ENCODE measurements at regions not wholly inside any gene's neighbourhood (a gene's known extent, or its start where the extent isn't known, plus 50 kb on each side); places are given as distances from the start of the nearest gene placed in this dataset.

DNA sequence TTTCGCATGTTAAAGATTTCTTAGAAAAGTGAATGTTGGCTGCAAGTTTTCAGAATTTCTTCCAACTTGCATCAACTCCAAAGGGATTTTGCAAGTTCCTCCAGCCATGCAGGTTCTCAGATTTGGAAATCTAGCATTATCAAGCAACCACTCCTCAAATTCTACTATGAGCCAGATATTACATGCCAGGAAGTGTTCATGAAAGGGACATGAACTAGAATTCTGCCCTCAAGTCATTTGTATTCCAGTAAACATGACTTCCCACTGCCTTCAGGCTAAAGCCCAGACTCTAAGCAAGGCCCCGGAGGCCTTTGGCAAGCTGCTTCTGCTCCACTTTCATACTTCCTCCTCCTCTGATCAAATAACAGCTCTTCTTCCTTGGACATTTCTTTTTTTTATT is 111.3 kb upstream of the PAPPA start:
- no peak overlapping the region for H3K4me3 ChIP-seq (ENCODE audit: low read depth, low read length)
- TF ChIP-seq, protein P1, sequence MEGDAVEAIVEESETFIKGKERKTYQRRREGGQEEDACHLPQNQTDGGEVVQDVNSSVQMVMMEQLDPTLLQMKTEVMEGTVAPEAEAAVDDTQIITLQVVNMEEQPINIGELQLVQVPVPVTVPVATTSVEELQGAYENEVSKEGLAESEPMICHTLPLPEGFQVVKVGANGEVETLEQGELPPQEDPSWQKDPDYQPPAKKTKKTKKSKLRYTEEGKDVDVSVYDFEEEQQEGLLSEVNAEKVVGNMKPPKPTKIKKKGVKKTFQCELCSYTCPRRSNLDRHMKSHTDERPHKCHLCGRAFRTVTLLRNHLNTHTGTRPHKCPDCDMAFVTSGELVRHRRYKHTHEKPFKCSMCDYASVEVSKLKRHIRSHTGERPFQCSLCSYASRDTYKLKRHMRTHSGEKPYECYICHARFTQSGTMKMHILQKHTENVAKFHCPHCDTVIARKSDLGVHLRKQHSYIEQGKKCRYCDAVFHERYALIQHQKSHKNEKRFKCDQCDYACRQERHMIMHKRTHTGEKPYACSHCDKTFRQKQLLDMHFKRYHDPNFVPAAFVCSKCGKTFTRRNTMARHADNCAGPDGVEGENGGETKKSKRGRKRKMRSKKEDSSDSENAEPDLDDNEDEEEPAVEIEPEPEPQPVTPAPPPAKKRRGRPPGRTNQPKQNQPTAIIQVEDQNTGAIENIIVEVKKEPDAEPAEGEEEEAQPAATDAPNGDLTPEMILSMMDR (conservative IDR thresholded peaks at IDR 0.05; ENCODE audit: low read depth, low read length): no peak
- DNase-seq (ENCODE audit: low read depth): no peak

DNA sequence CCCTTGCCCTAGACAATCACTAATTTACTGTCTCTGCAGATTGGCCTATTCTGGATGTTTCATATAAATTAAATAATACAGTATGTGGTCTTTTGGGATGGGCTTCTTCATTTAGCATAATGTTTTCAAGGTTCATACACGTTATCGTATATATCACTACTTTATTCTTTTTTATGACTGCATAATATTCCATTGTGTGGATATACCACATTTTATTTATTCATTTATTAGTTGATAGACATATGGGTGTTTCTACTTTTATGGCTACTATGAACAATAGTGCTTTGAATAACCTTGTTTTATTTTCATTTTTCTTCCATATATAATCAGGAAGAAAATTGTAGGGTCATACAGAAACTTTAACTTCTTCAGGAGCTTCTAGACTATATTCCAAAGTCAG is 108.5 kb upstream of the PAPPA start:
- no peak for DNase-seq (ENCODE audit: low read depth)
- TF ChIP-seq, protein P1 (conservative IDR thresholded peaks at IDR 0.05; ENCODE audit: low read depth, low read length): no peak
- no peak overlapping the region for H3K4me3 ChIP-seq (ENCODE audit: low read depth, low read length)

DNA sequence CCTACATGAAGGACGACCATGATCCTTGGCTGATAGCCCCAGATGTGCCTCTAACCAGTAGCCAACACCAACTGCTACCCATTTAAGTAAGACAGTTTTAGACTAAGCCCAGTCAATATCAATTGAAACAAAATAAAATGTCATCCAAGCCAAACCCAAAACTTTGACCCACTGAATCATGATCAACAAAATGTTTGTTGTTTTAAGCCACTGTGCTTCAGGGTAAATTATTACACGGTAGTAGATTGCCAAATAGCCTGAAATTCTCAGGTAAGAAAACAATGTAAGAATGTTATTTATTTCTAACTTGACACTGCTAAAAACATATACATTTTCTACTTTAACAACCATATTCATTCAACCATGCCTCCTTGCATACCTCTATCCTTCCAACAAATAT is 105.5 kb upstream of the PAPPA start:
- no peak overlapping the region for H3K4me3 ChIP-seq (ENCODE audit: low read depth, low read length)
- DNase-seq (ENCODE audit: low read depth): no peak
- TF ChIP-seq, protein P1 (conservative IDR thresholded peaks at IDR 0.05; ENCODE audit: low read depth, low read length): no peak

DNA sequence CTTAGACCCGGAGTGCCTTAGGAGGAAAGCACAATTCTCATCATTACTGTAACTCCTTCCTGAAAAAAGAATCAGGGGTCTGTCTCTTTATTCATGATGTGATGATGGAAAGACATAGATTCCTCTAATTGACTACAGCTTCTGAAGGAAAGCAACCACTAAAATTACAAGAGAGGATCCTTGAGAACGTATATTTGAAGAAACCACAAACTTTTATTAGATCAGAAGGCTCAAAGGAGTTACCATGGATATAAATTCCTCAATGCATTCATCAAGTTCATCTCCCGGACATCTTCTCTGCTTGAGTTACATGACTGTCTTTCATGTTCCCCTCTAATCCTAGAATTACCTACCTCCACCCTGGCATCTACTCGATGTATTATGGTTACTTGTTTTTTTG is 104.1 kb upstream of the PAPPA start:
- TF ChIP-seq, protein P1 (conservative IDR thresholded peaks at IDR 0.05; ENCODE audit: low read depth, low read length): no peak

DNA sequence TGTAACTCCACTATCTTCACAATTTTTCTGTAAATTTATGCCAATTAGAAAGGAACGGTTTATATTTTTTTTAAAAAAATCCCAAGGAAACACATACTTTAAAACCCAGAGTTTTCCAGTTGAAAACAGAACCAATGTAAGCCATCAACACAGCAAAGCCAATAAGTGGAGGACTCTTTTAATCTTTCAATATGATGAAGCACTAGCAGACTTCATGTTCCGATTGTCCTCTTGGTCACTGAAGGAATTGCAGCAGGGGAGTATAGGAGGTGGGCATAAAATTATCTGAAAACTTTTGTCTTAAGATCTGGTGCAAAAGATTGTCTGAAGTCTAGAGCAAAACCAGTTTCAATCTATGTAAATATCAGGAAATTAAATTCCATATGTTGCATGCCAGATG is 102.1 kb upstream of the PAPPA start:
- no peak for DNase-seq (ENCODE audit: low read depth)
- no peak overlapping the region for H3K4me3 ChIP-seq (ENCODE audit: low read depth, low read length)
- TF ChIP-seq, protein P1 (conservative IDR thresholded peaks at IDR 0.05; ENCODE audit: low read depth, low read length): no peak

More for the DNA sequence above, 104.1 kb upstream of the PAPPA start:
- peak; percentile 23 for DNase-seq (ENCODE audit: low read depth)
- no peak overlapping the region for H3K4me3 ChIP-seq (ENCODE audit: low read depth, low read length)

DNA sequence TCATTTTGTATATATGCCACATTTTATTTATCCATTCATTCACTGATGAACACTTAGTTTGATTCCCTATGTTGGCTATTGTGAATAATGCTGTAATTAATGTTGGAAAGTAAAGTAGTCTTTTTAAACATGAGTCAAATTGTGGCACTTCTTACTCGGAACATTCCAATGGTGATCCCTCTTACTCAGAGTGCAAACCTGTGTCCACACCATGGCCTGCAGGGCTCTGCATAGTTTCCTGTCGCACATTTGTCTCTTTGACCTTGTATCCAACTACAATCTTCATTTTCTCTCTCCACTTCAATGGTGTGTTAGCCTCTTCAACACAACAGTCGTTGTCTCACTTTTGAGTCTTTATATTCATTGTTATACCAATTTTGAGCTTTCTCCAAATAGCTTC is 98.1 kb upstream of the PAPPA start:
- TF ChIP-seq, protein P1 (conservative IDR thresholded peaks at IDR 0.05; ENCODE audit: low read depth, low read length): no peak
- H3K4me3 ChIP-seq (ENCODE audit: low read depth, low read length): no peak overlapping the region

DNA sequence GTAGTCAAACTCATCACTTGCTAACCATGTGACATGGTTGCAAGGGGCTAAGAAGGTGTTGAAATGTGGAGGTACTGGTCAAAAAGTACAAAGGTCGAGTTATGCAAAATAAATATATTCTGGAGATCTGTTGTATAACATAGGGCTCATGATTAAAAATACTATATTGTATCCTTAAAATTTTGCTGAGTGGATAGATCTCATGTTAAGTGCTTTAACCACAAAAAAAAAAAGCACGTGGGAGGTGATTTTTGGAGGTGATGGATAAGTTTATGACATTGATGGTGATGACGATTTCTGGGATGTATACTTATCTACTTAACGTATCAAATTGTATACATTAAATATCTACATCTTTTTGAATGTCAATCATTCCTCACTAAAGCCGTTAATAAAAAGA is 96.2 kb upstream of the PAPPA start:
- TF ChIP-seq, protein P1 (conservative IDR thresholded peaks at IDR 0.05; ENCODE audit: low read depth, low read length): no peak
- H3K4me3 ChIP-seq (ENCODE audit: low read depth, low read length): no peak overlapping the region
- DNase-seq (ENCODE audit: low read depth): no peak

More for the DNA sequence above, 98.1 kb upstream of the PAPPA start:
- peak; percentile 52 for DNase-seq (ENCODE audit: low read depth)

All from choroid plexus epithelial cell (primary cell).